Neural progenitor cell (in vitro differentiated cells): ENCODE measurements at regions not wholly inside any gene's neighbourhood (a gene's known extent, or its start where the extent isn't known, plus 50 kb on each side); places are given as distances from the start of the nearest gene placed in this dataset.

Experiments used
- DNase-seq: peaks from one replicate; pipeline ENCODE4 v3.0.0-alpha.2; 2016; ENCODE audit warnings: low spot score
- H2AFZ ChIP-seq: fragments of 200-600 bp; sonication (generic); replicated peaks from 2 replicates; pipeline ENCODE4 v1.6.1; 2016; ENCODE audit warnings: antibody characterized with exemption
- H3F3A ChIP-seq: fragments of 200-600 bp; sonication (generic); 2 replicates; pipeline ENCODE4 v1.6.1; 2016; ENCODE audit warnings: antibody characterized with exemption, low read depth
- H3K27ac ChIP-seq: fragments of 200-600 bp; sonication (generic); 2 replicates; pipeline ENCODE4 v1.5.1; 2016; ENCODE audit warnings: mild to moderate bottlenecking
- H3K27me3 ChIP-seq: fragments of 200-600 bp; sonication (generic); 2 replicates; pipeline ENCODE4 v1.6.1; 2016; ENCODE audit warnings: mild to moderate bottlenecking, moderate library complexity
- H3K36me3 ChIP-seq: fragments of 200-600 bp; sonication (generic); 2 replicates; pipeline ENCODE4 v1.5.1; 2016
- H3K4me1 ChIP-seq: fragments of 200-600 bp; sonication (generic); 2 replicates; pipeline ENCODE4 v1.6.1; 2016; ENCODE audit warnings: mixed run types
- H3K4me2 ChIP-seq: fragments of 200-600 bp; sonication (generic); 2 replicates; pipeline ENCODE4 v1.6.1; 2016
- H3K4me3 ChIP-seq: fragments of 200-600 bp; sonication (generic); 2 replicates; pipeline ENCODE4 v1.5.1; 2016
- H3K79me2 ChIP-seq: fragments of 200-600 bp; sonication (generic); 2 replicates; pipeline ENCODE4 v1.6.1; 2016; ENCODE audit warnings: low read depth
- H3K9ac ChIP-seq: fragments of 200-600 bp; sonication (generic); 2 replicates; pipeline ENCODE4 v1.6.1; 2016
- H3K9me3 ChIP-seq: fragments of 200-600 bp; sonication (generic); 2 replicates; pipeline ENCODE4 v1.5.1; 2016; ENCODE audit warnings: low read depth
- H4K20me1 ChIP-seq: fragments of 200-600 bp; sonication (generic); 2 replicates; pipeline ENCODE4 v1.6.1; 2016; ENCODE audit warnings: low read depth
- H3K27ac Mint-ChIP-seq: 3 replicates; pipeline ENCODE4 v1.8.0; 2021; ENCODE audit warnings: mixed read lengths
- H3K27me3 Mint-ChIP-seq: 2 replicates; pipeline ENCODE4 v1.8.0; 2022; ENCODE audit warnings: low read depth, mild to moderate bottlenecking, inconsistent platforms, moderate library complexity, mixed read lengths; ENCODE audit not compliant: insufficient read depth
- H3K36me3 Mint-ChIP-seq: 3 replicates; pipeline ENCODE4 v1.8.0; 2021; ENCODE audit warnings: mixed read lengths
- H3K4me1 Mint-ChIP-seq: 3 replicates; pipeline ENCODE4 v1.8.0; 2021; ENCODE audit warnings: mixed read lengths
- H3K4me3 Mint-ChIP-seq: 3 replicates; pipeline ENCODE4 v1.8.0; 2021; ENCODE audit warnings: mild to moderate bottlenecking, moderate library complexity, mixed read lengths
- H3K9me3 Mint-ChIP-seq: 3 replicates; pipeline ENCODE4 v1.8.0; 2020; ENCODE audit warnings: mixed read lengths
- CTCF ChIP-seq: fragments of 200-600 bp; sonication (generic); IDR thresholded peaks from 2 replicates; pipeline ENCODE4 v1.5.1; 2017; ENCODE audit warnings: antibody characterized with exemption, mild to moderate bottlenecking
- EZH2 ChIP-seq: fragments of 200-600 bp; sonication (generic); IDR thresholded peaks from 2 replicates; pipeline ENCODE4 v1.6.1; 2017; ENCODE audit warnings: antibody characterized with exemption, mild to moderate bottlenecking, moderate library complexity
- EZH2phosphoT487 ChIP-seq: fragments of 200-600 bp; sonication (generic); IDR thresholded peaks from 2 replicates; pipeline ENCODE4 v1.6.1; 2017; ENCODE audit warnings: antibody characterized with exemption

GRCh38 chr1:239288820-239289554, 97.4 kb upstream of the CHRM3 start:
- no peak overlapping the region for H3K4me3 Mint-ChIP-seq
- no peaks in the 10 kb centered on the region for H3F3A ChIP-seq
- H3K4me2 ChIP-seq, result no peak overlapping the region
- H3K4me1 Mint-ChIP-seq, result peaks cover 2% of the 10 kb centered on the region
- H3K36me3 Mint-ChIP-seq, result no peaks in the 10 kb centered on the region
- H3K4me1 ChIP-seq, result peaks cover 6% of the 10 kb centered on the region
- no peak for TF ChIP-seq CTCF
- TF ChIP-seq EZH2, result no peak
- TF ChIP-seq EZH2phosphoT487, result no peak
- no peak for DNase-seq
- no peak overlapping the region for H2AFZ ChIP-seq
- no peak overlapping the region for H3K4me3 ChIP-seq
- no peak overlapping the region for H3K27ac Mint-ChIP-seq
- no peak overlapping the region for H3K9ac ChIP-seq
- H3K27ac ChIP-seq, result no peak overlapping the region
- H3K27me3 Mint-ChIP-seq, result no peaks in the 10 kb centered on the region
- H3K36me3 ChIP-seq, result no peaks in the 10 kb centered on the region
- no peaks in the 10 kb centered on the region for H3K79me2 ChIP-seq
- peaks cover 3% of the 10 kb centered on the region for H3K9me3 Mint-ChIP-seq
- no peaks in the 10 kb centered on the region for H3K9me3 ChIP-seq
- no peaks in the 10 kb centered on the region for H3K27me3 ChIP-seq
- H4K20me1 ChIP-seq, result no peaks in the 10 kb centered on the region

GRCh38 chr1:239287296-239287695, 99.1 kb upstream of the CHRM3 start:
- H3K4me1 ChIP-seq, result peaks cover 6% of the 10 kb centered on the region
- no peak overlapping the region for H3K27ac ChIP-seq
- H3K79me2 ChIP-seq, result no peaks in the 10 kb centered on the region
- no peaks in the 10 kb centered on the region for H3K27me3 ChIP-seq
- peaks cover 3% of the 10 kb centered on the region for H3K9me3 Mint-ChIP-seq
- H3K36me3 Mint-ChIP-seq, result no peaks in the 10 kb centered on the region
- peak; percentile 28 for DNase-seq
- H3K9me3 ChIP-seq, result no peaks in the 10 kb centered on the region
- H3K4me3 ChIP-seq, result no peak overlapping the region
- no peaks in the 10 kb centered on the region for H4K20me1 ChIP-seq
- H3K9ac ChIP-seq, result no peak overlapping the region
- H3K27me3 Mint-ChIP-seq, result no peaks in the 10 kb centered on the region
- TF ChIP-seq CTCF (no peak), EZH2 (no peak), EZH2phosphoT487 (no peak)
- H3K4me1 Mint-ChIP-seq, result peaks cover 2% of the 10 kb centered on the region
- H2AFZ ChIP-seq, result no peak overlapping the region
- H3K4me2 ChIP-seq, result no peak overlapping the region
- no peaks in the 10 kb centered on the region for H3K36me3 ChIP-seq
- no peak overlapping the region for H3K27ac Mint-ChIP-seq
- H3F3A ChIP-seq, result no peaks in the 10 kb centered on the region
- H3K4me3 Mint-ChIP-seq, result no peak overlapping the region

- H3K9ac ChIP-seq, result no peak overlapping the region
- no peak overlapping the region for H3K27ac ChIP-seq
- peaks cover 6% of the 10 kb centered on the region for H3K4me1 ChIP-seq
- H3K36me3 Mint-ChIP-seq, result no peaks in the 10 kb centered on the region
- peaks cover 2% of the 10 kb centered on the region for H3K4me1 Mint-ChIP-seq
- H3K79me2 ChIP-seq, result no peaks in the 10 kb centered on the region
- H3K4me3 ChIP-seq, result no peak overlapping the region
- no peaks in the 10 kb centered on the region for H3F3A ChIP-seq
- no peaks in the 10 kb centered on the region for H3K9me3 ChIP-seq
- no peak overlapping the region for H2AFZ ChIP-seq
- no peak overlapping the region for H3K4me3 Mint-ChIP-seq
- no peak overlapping the region for H3K27ac Mint-ChIP-seq
- H4K20me1 ChIP-seq, result no peaks in the 10 kb centered on the region
- H3K36me3 ChIP-seq, result no peaks in the 10 kb centered on the region
- H3K4me2 ChIP-seq, result no peak overlapping the region
- no peaks in the 10 kb centered on the region for H3K27me3 ChIP-seq
- no peak for TF ChIP-seq EZH2
- no peak for TF ChIP-seq CTCF
- no peak for TF ChIP-seq EZH2phosphoT487
- no peak for DNase-seq
- peaks cover 3% of the 10 kb centered on the region for H3K9me3 Mint-ChIP-seq
- H3K27me3 Mint-ChIP-seq, result no peaks in the 10 kb centered on the region
These were observed 103.2 kb upstream of the CHRM3 start for GRCh38 chr1:239283216-239283615.
